KG1 (cell line): ENCODE measurements at regions not wholly inside any gene's neighbourhood (a gene's known extent, or its start where the extent isn't known, plus 50 kb on each side); places are given as distances from the start of the nearest gene placed in this dataset.

ENCODE experiments used
- DNase-seq: peaks from one replicate; lab custom pipeline; 2025; lab: John Stamatoyannopoulos, UW

- no peak for DNase-seq
These were observed 156.9 kb downstream of the USP12 start for GRCh38 chr13:27014406-27015359.

- no peak for DNase-seq
These were observed 159.0 kb downstream of the USP12 start for GRCh38 chr13:27012482-27013197.

GRCh38 chr13:27011661-27012060 is 159.9 kb downstream of the USP12 start:
- DNase-seq = no peak

- DNase-seq = no peak
These were observed 162.9 kb downstream of the USP12 start for GRCh38 chr13:27008733-27009132.

- DNase-seq = no peak
These were observed 164.4 kb downstream of the USP12 start for GRCh38 chr13:27007166-27007565.

- no peak for DNase-seq
These were observed 165.0 kb downstream of the USP12 start for GRCh38 chr13:27006519-27007161.

GRCh38 chr13:27005976-27006518 is 165.6 kb downstream of the USP12 start:
- DNase-seq = no peak

- DNase-seq = no peak
These were observed 166.1 kb downstream of the USP12 start for GRCh38 chr13:27005556-27005955.

GRCh38 chr13:27004866-27005265 is 166.7 kb downstream of the USP12 start:
- DNase-seq = no peak

- no peak for DNase-seq
These were observed 167.3 kb downstream of the USP12 start for GRCh38 chr13:27004326-27004725.

GRCh38 chr13:27001705-27002104 is 169.9 kb downstream of the USP12 start:
- DNase-seq = no peak

GRCh38 chr13:27000686-27001085 is 170.9 kb downstream of the USP12 start:
- DNase-seq = no peak

GRCh38 chr13:26999499-26999898 is 172.1 kb downstream of the USP12 start:
- no peak for DNase-seq

- no peak for DNase-seq
These were observed 173.3 kb downstream of the USP12 start for GRCh38 chr13:26998292-26998691.

GRCh38 chr13:26996965-26997752 is 174.5 kb downstream of the USP12 start:
- DNase-seq = no peak

- DNase-seq = no peak
These were observed 176.5 kb downstream of the USP12 start for GRCh38 chr13:26995159-26995558.

- DNase-seq = no peak
These were observed 177.8 kb downstream of the USP12 start for GRCh38 chr13:26993780-26994179.

- no peak for DNase-seq
These were observed 178.5 kb downstream of the USP12 start for GRCh38 chr13:26992951-26993719.

- DNase-seq = no peak
These were observed 180.0 kb downstream of the USP12 start for GRCh38 chr13:26991508-26992181.
